Immature natural killer cell (primary cell): ENCODE measurements at regions not wholly inside any gene's neighbourhood (a gene's known extent, or its start where the extent isn't known, plus 50 kb on each side); places are given as distances from the start of the nearest gene placed in this dataset.
A peak's percentile ranks its signal among the peaks of the same experiment; 100 is the strongest.

Experiments
- DNase-seq, 3 donors: peaks; one replicate each; pipeline ENCODE4 v3.0.0; 2022; ENCODE audit warnings: mixed read lengths in 1 of 3
- H3K27ac Mint-ChIP-seq, 6 donors: one replicate each; pipeline ENCODE4 v1.8.0; 2020; ENCODE audit warnings: mixed read lengths in 6 of 6, mild to moderate bottlenecking in 5 of 6, inconsistent platforms in 4 of 6, moderate library complexity in 3 of 6
- H3K27me3 Mint-ChIP-seq, 3 donors: one replicate each; pipeline ENCODE4 v1.8.0; 2020 to 2021; ENCODE audit warnings: low read depth in 3 of 3, mild to moderate bottlenecking in 3 of 3, mixed read lengths in 3 of 3, moderate library complexity in 3 of 3, inconsistent platforms in 1 of 3
- H3K36me3 Mint-ChIP-seq, 3 donors: one replicate each; pipeline ENCODE4 v1.8.0; 2020; ENCODE audit warnings: mixed read lengths in 3 of 3, inconsistent platforms in 2 of 3, mild to moderate bottlenecking in 2 of 3
- H3K4me1 Mint-ChIP-seq, 2 donors: one replicate each; pipeline ENCODE4 v1.8.0; 2020; ENCODE audit warnings: inconsistent platforms in 2 of 2, mild to moderate bottlenecking in 2 of 2, mixed read lengths in 2 of 2, moderate library complexity in 1 of 2
- H3K4me3 Mint-ChIP-seq, 5 donors: one replicate each; pipeline ENCODE4 v1.8.0; 2020; ENCODE audit warnings: mild to moderate bottlenecking in 5 of 5, mixed read lengths in 5 of 5, inconsistent platforms in 3 of 5, moderate library complexity in 3 of 5
- H3K9me3 Mint-ChIP-seq, 6 donors: one replicate each; pipeline ENCODE4 v1.8.0; 2020; ENCODE audit warnings: mild to moderate bottlenecking in 6 of 6, mixed read lengths in 6 of 6, inconsistent platforms in 4 of 6, moderate library complexity in 3 of 6

DNA sequence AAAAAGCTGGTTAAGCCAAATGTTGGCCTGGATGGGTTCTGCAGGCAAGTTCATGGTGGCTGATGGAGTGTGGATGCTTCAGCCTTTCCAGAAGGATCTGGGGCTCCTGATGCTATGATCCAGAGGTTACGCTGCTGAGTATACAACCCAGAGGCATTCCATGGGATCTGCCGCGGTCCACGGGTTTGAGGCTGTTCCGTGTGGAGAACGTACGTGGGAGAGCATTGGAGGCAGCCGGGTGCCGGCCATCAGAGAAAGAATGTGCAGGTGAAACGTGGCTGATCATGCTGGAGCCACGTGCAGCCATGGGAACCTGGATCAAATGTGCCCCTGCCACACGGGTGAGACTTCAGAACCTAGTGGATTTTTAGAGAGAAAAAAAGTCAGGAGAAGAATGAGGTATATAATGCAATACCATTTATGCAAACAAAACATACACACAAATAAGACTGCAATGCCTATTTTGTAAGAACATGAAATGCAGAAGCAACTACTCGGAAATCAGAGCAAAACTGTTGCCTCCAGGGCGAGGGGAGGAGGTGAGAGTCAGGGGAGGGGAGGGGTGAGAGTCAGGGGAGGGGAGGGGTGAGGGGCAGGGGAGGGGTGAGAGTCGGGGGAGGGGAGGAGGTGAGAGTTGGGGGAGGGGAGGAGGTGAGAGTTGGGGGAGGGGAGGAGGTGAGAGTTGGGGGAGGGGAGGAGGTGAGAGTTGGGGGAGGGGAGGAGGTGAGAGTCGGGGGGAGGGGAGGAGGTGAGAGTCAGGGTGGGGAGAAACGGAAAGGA is 116.5 kb upstream of the C1orf174 start:
- Mint-ChIP-seq H3K4me3 (peak overlapping the region in 1 of 5 donors; percentile 34), H3K9me3 (no peaks in the 10 kb centered on the region), H3K36me3 (no peaks in the 10 kb centered on the region), H3K27ac (no peak overlapping the region), H3K27me3 (peaks cover 2 to 21% (median 2%) of the 10 kb centered on the region in 3 donors), H3K4me1 (peaks cover 0 to 6% of the 10 kb centered on the region in 2 donors)
- no peak for DNase-seq

DNA sequence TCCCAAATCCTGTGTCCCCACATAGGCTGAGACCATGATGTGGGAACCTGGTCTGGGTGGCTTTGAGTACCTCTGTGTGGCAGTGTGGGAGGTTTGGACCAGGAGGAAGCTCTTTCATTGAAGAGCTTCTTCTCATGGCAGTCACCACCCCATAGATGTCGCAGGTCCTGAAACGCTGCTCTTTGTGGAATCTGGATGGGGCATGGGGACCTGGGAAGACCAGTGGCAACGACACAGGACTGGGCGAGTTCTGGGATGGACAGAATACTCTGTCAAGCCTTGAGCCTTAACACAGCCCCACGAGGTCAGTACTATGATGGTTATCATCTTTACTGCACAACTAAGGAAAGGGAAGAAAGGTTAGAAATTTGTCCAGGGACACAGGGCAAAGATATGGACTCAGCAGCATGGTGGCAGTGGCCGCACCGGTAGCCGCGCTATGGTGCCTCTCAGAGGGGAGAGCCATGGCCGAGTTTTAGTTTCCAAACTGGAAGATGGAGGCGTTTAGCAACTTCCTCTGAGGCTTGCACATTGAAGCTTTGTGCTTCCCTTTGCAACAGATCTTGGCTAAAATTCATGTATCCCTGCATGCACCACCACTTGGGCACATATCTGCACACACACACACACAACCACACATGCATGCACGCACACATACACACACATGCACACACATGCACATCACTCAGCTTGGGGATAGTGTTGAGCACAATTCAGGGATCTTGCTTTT is 117.7 kb upstream of the C1orf174 start:
- Mint-ChIP-seq H3K27ac (no peak overlapping the region), H3K27me3 (peaks cover 2 to 21% (median 2%) of the 10 kb centered on the region in 3 donors), H3K4me3 (no peak overlapping the region), H3K9me3 (no peaks in the 10 kb centered on the region), H3K4me1 (peaks cover 0 to 6% of the 10 kb centered on the region in 2 donors), H3K36me3 (no peaks in the 10 kb centered on the region)
- no peak for DNase-seq

DNA sequence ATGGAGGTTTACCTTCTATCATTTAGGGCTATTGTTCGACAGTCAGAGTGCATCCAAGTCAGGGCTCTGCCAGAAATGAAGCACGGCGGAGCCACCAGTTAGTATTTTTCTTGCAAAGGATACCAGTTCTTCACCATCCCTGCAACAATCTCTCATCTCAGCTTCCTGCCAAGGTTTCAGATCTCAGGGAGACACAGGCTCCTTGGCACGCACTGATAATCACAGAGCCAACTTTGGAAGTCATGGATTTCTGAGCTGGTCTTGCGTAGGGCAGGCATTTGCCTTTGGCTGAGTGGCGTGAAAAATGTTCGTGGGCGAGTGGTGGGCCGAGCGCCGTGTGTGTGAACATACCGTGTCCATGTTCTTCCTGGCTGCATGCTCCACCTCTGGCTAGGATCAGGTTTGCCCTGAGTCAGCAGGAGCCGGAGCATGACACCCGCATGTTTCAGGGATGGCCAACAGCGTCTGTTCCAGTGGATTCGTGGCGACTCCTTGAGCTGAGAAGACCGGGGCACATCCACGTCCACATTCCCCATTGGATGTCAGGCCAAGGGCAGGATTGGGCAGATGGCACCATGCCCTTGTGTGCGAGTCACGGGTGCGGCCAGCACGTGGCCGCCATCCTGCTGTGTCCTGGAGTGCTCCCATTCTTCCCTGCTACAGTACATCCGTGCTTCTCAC is 118.5 kb upstream of the C1orf174 start:
- H3K27ac Mint-ChIP-seq = no peak overlapping the region
- DNase-seq = no peak
- H3K27me3 Mint-ChIP-seq = peaks cover 0 to 21% (median 2%) of the 10 kb centered on the region in 3 donors
- peaks cover 0 to 6% of the 10 kb centered on the region in 2 donors for H3K4me1 Mint-ChIP-seq
- no peaks in the 10 kb centered on the region for H3K9me3 Mint-ChIP-seq
- H3K4me3 Mint-ChIP-seq = no peak overlapping the region
- no peaks in the 10 kb centered on the region for H3K36me3 Mint-ChIP-seq

- Mint-ChIP-seq H3K36me3 (no peaks in the 10 kb centered on the region), H3K4me1 (peaks cover 0 to 6% of the 10 kb centered on the region in 2 donors), H3K4me3 (no peak overlapping the region), H3K27me3 (peaks cover 0 to 23% (median 2%) of the 10 kb centered on the region in 3 donors), H3K9me3 (no peaks in the 10 kb centered on the region), H3K27ac (peak overlapping the region in 1 of 6 donors; percentile 35)
- no peak for DNase-seq
Measured at GRCh38 chr1:4019147-4019521, 119.1 kb upstream of the C1orf174 start.

DNA sequence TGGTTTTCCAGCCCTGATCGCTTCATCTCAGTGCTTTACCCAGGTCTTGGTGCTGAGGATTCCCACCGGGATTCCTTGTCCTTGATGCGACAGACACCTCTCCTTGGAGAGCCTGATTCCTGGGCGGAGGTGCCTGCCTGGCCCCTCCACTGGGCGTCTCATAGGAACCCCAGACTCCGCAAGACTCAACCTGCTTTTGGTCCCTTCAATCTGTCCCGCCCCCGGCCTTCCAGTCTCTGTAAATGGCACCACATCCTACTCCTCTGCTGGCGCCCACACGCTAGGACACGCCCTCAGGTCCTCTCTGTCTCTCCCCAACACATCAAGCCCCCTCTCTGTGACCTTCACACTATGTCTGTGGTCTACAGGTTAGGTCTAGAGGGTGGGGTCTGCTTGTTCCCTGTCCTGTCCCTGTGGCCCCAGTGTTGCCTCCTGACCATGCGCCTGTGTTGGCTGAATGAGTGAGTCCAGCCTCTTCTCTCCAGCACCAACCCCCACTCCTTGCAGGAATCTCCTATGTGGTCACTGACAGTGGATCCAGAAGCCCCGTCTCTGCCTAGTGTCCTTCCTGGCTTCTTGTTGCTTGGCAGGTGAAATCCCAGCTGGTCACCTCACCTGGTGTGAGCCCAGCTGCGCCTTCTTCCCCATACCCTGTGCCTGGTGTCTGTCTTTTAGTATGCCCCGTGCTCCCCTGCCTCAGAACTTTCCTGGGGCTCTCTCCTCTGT is 119.7 kb upstream of the C1orf174 start:
- H3K4me3 Mint-ChIP-seq = no peak overlapping the region
- DNase-seq = no peak
- H3K36me3 Mint-ChIP-seq = no peaks in the 10 kb centered on the region
- no peaks in the 10 kb centered on the region for H3K9me3 Mint-ChIP-seq
- peaks cover 0 to 23% (median 2%) of the 10 kb centered on the region in 3 donors for H3K27me3 Mint-ChIP-seq
- H3K4me1 Mint-ChIP-seq = peaks cover 0 to 6% of the 10 kb centered on the region in 2 donors
- H3K27ac Mint-ChIP-seq = peak overlapping the region in 2 of 6 donors; percentile 35

DNA sequence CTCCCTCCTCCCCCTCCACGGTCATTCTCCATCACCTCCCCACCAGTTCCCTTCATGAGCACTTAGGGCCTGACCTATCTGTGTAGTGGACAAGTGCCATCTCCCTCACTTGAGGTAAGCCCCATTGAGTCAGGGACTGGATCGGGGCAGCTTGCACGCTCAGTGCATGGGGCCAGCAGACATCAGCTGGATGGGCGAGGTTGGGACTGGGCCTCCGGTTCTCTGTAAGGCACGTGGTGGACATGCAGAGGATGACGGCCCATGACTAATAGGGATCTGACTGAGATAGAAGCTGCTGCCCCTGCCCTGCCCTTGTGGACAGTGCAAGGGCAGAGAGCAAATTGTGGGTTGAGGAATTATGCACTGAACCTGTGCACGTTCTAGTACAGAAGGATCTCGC is 120.4 kb upstream of the C1orf174 start:
- Mint-ChIP-seq H3K27me3 (peaks cover 0 to 23% (median 2%) of the 10 kb centered on the region in 3 donors), H3K27ac (no peak overlapping the region), H3K4me1 (peaks cover 0 to 6% of the 10 kb centered on the region in 2 donors), H3K4me3 (no peak overlapping the region), H3K9me3 (no peaks in the 10 kb centered on the region), H3K36me3 (no peaks in the 10 kb centered on the region)
- DNase-seq = no peak

GRCh38 chr1:4021136-4021973 is 121.3 kb upstream of the C1orf174 start:
- Mint-ChIP-seq H3K27me3 (peaks cover 3 to 19% (median 3%) of the 10 kb centered on the region in 3 donors), H3K9me3 (no peaks in the 10 kb centered on the region)

GRCh38 chr1:4021974-4022268 is 121.8 kb upstream of the C1orf174 start:
- no peaks in the 10 kb centered on the region for H3K36me3 Mint-ChIP-seq
- DNase-seq = no peak
- no peak overlapping the region for H3K4me3 Mint-ChIP-seq
- no peak overlapping the region for H3K27ac Mint-ChIP-seq
- H3K27me3 Mint-ChIP-seq = peaks cover 3 to 15% (median 3%) of the 10 kb centered on the region in 3 donors
- no peaks in the 10 kb centered on the region for H3K9me3 Mint-ChIP-seq
- H3K4me1 Mint-ChIP-seq = no peaks in the 10 kb centered on the region

More at GRCh38 chr1:4021136-4021973, 121.3 kb upstream of the C1orf174 start:
- Mint-ChIP-seq H3K4me1 (peaks cover 0 to 3% of the 10 kb centered on the region in 2 donors), H3K27ac (no peak overlapping the region), H3K4me3 (no peak overlapping the region), H3K36me3 (no peaks in the 10 kb centered on the region)
- DNase-seq = no peak

GRCh38 chr1:4022715-4023114 is 122.6 kb upstream of the C1orf174 start:
- DNase-seq = no peak
- Mint-ChIP-seq H3K27ac (no peak overlapping the region), H3K4me3 (no peak overlapping the region), H3K4me1 (no peaks in the 10 kb centered on the region), H3K36me3 (no peaks in the 10 kb centered on the region), H3K27me3 (peaks cover 3 to 12% (median 3%) of the 10 kb centered on the region in 3 donors), H3K9me3 (no peaks in the 10 kb centered on the region)

DNA sequence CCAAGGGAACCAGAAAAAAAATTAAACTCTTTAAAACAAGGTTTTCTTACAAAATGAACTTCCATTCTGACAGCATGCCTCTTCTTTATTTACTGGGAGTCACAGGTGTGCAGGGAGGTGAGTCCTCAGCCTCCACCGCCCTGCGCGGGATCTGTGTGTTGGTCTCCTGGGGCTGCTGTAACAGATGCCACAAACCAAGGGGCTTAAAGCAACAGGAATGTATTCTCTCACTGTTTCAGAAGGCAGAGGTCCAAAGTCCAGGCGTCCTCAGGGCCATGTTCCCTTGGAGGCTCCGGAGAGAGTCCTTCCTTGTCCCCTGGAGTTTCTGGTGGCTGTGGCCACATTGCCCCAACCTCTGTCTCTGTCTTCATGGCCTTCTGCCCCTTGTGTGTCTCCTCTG is 123.6 kb upstream of the C1orf174 start:
- Mint-ChIP-seq H3K4me1 (no peaks in the 10 kb centered on the region), H3K27me3 (peaks cover 3 to 10% (median 5%) of the 10 kb centered on the region in 3 donors), H3K27ac (no peak overlapping the region), H3K9me3 (no peaks in the 10 kb centered on the region), H3K36me3 (no peaks in the 10 kb centered on the region), H3K4me3 (no peak overlapping the region)
- no peak for DNase-seq

DNA sequence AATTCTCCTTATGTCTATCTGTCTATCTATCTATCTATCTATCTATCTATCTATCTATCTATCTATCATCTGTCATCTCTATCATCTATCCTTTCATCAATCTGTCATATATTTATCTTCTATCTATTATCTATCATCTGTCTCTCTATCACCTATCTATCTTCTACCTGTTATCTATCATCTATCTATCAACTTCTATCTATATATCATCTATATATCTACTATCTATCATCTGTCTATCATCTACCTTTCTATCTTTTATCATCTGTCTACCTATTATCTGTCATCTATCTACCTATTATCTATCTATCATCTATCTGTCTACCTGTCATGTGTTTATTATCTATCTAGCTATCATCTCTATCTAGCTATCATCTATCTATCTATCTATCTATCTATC is 124.7 kb upstream of the C1orf174 start:
- H3K36me3 Mint-ChIP-seq = no peaks in the 10 kb centered on the region
- H3K4me1 Mint-ChIP-seq = no peaks in the 10 kb centered on the region
- no peak overlapping the region for H3K4me3 Mint-ChIP-seq
- H3K27ac Mint-ChIP-seq = no peak overlapping the region
- DNase-seq = no peak
- H3K27me3 Mint-ChIP-seq = peaks cover 2 to 11% (median 6%) of the 10 kb centered on the region in 3 donors
- no peaks in the 10 kb centered on the region for H3K9me3 Mint-ChIP-seq

DNA sequence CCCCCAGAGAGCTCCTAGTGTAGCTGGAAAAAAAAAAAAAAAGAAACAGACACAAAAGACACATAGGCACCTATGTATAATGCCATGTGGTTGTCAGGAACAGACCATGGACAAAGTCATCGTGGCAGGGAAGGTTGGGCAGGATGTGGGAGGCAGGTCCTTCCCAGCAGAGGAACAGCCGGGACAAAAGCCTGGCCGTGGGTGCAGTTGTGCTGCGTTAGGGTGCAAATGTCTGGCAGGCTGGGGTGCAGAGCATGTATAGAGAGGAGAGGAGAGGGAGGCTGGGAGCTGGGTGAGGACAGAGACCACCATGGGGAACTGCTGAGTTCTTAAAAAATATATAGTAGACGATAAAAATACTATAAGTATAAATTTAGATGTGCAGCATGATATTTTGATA is 125.7 kb upstream of the C1orf174 start:
- no peak for DNase-seq
- peak overlapping the region in 1 of 6 donors; percentile 62 for H3K27ac Mint-ChIP-seq
- H3K27me3 Mint-ChIP-seq = peaks cover 4 to 11% (median 5%) of the 10 kb centered on the region in 3 donors
- no peaks in the 10 kb centered on the region for H3K9me3 Mint-ChIP-seq
- no peaks in the 10 kb centered on the region for H3K4me1 Mint-ChIP-seq
- H3K36me3 Mint-ChIP-seq = no peaks in the 10 kb centered on the region
- no peak overlapping the region for H3K4me3 Mint-ChIP-seq

DNA sequence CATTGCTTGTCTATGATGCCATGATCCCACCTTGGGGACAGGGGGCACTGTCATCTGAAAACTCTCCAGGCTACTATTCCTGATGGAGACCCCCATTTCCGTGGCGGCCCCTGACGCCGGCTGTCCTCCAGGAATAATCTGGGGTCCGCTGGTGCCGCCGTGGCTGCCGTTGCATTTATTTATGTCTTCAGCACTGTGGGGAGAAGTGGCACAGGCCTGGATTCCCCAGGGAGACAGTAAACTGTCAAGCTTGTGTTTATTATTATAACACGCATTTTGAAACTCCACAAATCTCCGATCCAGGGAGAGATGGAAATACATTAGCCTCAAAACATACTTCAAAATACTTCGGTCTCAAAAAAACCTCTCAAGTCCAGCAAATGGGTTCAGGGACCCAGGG is 126.9 kb upstream of the C1orf174 start:
- Mint-ChIP-seq H3K36me3 (no peaks in the 10 kb centered on the region), H3K4me3 (no peak overlapping the region), H3K4me1 (no peaks in the 10 kb centered on the region), H3K9me3 (no peaks in the 10 kb centered on the region), H3K27me3 (peaks cover 5 to 13% (median 5%) of the 10 kb centered on the region in 3 donors), H3K27ac (no peak overlapping the region)
- no peak for DNase-seq
